GM06990 (cell line): ENCODE measurements at regions not wholly inside any gene's neighbourhood (a gene's known extent, or its start where the extent isn't known, plus 50 kb on each side); places are given as distances from the start of the nearest gene placed in this dataset.
A peak's percentile ranks its signal among the peaks of the same experiment; 100 is the strongest.

Experiments
- DNase-seq: peaks from one replicate; pipeline ENCODE4 v3.0.0-alpha.2; 2011; ENCODE audit not compliant: insufficient read length; ENCODE audit errors: extremely low read depth
- H3K27me3 ChIP-seq: replicated peaks from 2 replicates; pipeline ENCODE4 v1.6.0; 2011; ENCODE audit warnings: low read length; ENCODE audit not compliant: control insufficient read depth, insufficient read depth
- H3K36me3 ChIP-seq: 2 replicates; pipeline ENCODE4 v1.5.1; 2011; ENCODE audit warnings: low read length; ENCODE audit not compliant: control insufficient read depth, insufficient read depth
- H3K4me3 ChIP-seq: replicated peaks from 2 replicates; pipeline ENCODE4 v1.5.1; 2011; ENCODE audit warnings: low read depth, mild to moderate bottlenecking, control low read depth, low read length
- TF ChIP-seq, protein P1 (sequence below): IDR thresholded peaks from 2 replicates; pipeline ENCODE4 v1.5.1; 2011; ENCODE audit warnings: low read length, control low read depth, mild to moderate bottlenecking, inconsistent platforms; ENCODE audit not compliant: insufficient read depth, poor library complexity, severe bottlenecking

DNA sequence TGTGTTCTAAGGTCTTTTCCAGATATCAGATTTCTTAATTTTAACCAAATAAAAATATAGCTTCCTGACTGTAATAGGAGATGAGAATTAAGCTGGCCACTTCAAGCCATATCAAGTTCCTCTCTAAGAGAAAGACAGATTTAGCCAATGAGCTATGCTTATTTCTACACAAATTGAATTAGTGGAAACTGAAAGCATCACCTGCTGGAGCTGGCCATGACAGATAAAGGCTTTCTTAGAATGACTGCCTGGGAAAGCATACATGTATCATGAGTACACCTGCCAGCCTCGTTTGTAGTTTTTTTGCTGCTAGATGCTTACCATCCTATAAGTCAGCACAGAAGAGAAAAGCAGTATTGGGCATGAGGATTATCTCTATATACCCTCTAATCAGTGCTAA lies 53.5 kb upstream of the DBX1 start:
- peak; percentile 47 for DNase-seq
- Histone ChIP-seq H3K27me3 (peaks cover 1% of the 10 kb centered on the region), H3K4me3 (no peak overlapping the region), H3K36me3 (no peaks in the 10 kb centered on the region)
- TF ChIP-seq, protein P1, sequence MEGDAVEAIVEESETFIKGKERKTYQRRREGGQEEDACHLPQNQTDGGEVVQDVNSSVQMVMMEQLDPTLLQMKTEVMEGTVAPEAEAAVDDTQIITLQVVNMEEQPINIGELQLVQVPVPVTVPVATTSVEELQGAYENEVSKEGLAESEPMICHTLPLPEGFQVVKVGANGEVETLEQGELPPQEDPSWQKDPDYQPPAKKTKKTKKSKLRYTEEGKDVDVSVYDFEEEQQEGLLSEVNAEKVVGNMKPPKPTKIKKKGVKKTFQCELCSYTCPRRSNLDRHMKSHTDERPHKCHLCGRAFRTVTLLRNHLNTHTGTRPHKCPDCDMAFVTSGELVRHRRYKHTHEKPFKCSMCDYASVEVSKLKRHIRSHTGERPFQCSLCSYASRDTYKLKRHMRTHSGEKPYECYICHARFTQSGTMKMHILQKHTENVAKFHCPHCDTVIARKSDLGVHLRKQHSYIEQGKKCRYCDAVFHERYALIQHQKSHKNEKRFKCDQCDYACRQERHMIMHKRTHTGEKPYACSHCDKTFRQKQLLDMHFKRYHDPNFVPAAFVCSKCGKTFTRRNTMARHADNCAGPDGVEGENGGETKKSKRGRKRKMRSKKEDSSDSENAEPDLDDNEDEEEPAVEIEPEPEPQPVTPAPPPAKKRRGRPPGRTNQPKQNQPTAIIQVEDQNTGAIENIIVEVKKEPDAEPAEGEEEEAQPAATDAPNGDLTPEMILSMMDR: no peak

DNA sequence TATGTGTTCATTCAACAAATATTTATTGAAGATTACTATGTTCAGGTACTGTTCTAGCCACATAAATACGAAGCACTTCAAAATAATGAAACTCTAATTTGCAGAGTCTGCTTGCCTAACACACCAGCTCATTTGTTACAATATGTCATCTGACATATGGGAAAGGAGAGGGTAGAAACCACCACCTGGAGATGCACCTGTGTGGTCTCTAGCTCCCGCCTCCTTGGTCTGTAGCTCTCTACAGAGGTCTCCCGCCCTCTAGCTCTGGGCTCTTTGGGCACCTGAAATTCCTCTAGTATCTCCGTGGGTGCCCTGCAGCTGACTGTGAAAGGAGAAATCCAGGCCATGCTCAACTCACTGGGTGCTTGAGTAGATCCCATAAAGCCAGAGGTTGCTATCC lies 51.4 kb upstream of the DBX1 start:
- Histone ChIP-seq H3K27me3 (peaks cover 1% of the 10 kb centered on the region), H3K36me3 (no peaks in the 10 kb centered on the region), H3K4me3 (no peak overlapping the region)
- TF ChIP-seq, protein P1: no peak
- no peak for DNase-seq
